Lower leg skin (tissue), 3 donors: ENCODE measurements at regions not wholly inside any gene's neighbourhood (a gene's known extent, or its start where the extent isn't known, plus 50 kb on each side); places are given as distances from the start of the nearest gene placed in this dataset.

ENCODE experiments used
- POLR2A ChIP-seq, 2 donors: fragments of 450-650 bp; IDR thresholded peaks; one replicate each; pipeline ENCODE4 v1.6.1; 2016 to 2017; ENCODE audit warnings: antibody characterized with exemption in 2 of 2, mild to moderate bottlenecking in 1 of 2, moderate library complexity in 1 of 2
- TF ChIP-seq, protein P1 (sequence below), 3 donors: fragments of 450-650 bp; IDR thresholded peaks; one replicate each; pipeline ENCODE4 v1.5.1; 2016; ENCODE audit warnings: antibody characterized with exemption in 3 of 3, mild to moderate bottlenecking in 3 of 3, moderate library complexity in 2 of 3

DNA sequence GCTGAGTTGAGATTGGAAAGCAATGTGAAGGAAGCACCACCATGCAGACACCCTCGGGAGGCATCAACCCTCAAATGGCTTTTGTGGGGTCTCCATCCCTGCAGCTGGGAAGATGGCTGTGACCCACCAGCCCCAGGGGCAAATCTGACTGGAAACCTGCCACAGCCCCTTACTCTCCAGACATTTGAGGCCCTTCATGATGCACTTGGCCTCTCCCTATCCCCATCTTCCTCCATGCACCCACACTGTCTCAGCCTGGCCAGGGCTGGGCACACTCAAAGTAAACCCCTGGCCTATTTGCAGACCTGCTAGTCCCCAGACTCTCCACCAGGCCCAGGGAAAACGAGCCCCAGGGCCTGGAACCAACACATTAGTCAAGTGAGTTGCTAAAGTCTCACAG lies 205.2 kb downstream of the MATN1 start:
- TF ChIP-seq, protein P1, sequence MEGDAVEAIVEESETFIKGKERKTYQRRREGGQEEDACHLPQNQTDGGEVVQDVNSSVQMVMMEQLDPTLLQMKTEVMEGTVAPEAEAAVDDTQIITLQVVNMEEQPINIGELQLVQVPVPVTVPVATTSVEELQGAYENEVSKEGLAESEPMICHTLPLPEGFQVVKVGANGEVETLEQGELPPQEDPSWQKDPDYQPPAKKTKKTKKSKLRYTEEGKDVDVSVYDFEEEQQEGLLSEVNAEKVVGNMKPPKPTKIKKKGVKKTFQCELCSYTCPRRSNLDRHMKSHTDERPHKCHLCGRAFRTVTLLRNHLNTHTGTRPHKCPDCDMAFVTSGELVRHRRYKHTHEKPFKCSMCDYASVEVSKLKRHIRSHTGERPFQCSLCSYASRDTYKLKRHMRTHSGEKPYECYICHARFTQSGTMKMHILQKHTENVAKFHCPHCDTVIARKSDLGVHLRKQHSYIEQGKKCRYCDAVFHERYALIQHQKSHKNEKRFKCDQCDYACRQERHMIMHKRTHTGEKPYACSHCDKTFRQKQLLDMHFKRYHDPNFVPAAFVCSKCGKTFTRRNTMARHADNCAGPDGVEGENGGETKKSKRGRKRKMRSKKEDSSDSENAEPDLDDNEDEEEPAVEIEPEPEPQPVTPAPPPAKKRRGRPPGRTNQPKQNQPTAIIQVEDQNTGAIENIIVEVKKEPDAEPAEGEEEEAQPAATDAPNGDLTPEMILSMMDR (IDR thresholded peaks at IDR 0.05): no peak
- TF ChIP-seq POLR2A (IDR thresholded peaks at IDR 0.05): no peak
